Choroid plexus epithelial cell (primary cell): ENCODE measurements at regions not wholly inside any gene's neighbourhood (a gene's known extent, or its start where the extent isn't known, plus 50 kb on each side); places are given as distances from the start of the nearest gene placed in this dataset.
A peak's percentile ranks its signal among the peaks of the same experiment; 100 is the strongest.

Experiments
- DNase-seq: peaks from one replicate; pipeline ENCODE4 v3.0.0-alpha.2; 2010; ENCODE audit warnings: low read depth
- H3K4me3 ChIP-seq: 2 replicates; pipeline ENCODE4 v1.5.1; 2011; ENCODE audit warnings: low read depth, mild to moderate bottlenecking, control low read depth, low read length, moderate library complexity
- TF ChIP-seq, protein P1 (sequence below): conservative IDR thresholded peaks from 2 replicates; pipeline ENCODE4 v1.5.1; 2011; ENCODE audit warnings: low read depth, mild to moderate bottlenecking, control low read depth, inconsistent platforms, low read length, moderate library complexity

DNA sequence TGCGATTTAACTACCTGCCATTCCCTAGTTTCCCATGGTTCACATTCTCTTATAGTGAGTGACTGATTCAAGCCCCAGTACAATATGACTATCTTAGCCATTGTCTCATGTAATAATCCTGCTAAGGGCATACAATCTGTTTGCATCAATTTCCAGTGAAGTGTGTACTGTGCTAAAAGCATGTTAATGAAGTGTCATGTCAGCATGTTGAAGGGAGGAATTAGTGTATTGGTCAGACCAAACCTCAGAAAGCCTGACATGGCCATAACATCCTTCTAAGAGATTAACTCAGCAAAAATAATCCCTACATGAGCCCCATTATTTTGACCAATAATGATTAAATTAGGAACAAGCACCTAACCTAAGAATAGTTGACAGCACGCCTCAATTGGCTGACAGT, 442.4 kb downstream of the ENC1 start:
- H3K4me3 ChIP-seq = no peak overlapping the region
- TF ChIP-seq, protein P1, sequence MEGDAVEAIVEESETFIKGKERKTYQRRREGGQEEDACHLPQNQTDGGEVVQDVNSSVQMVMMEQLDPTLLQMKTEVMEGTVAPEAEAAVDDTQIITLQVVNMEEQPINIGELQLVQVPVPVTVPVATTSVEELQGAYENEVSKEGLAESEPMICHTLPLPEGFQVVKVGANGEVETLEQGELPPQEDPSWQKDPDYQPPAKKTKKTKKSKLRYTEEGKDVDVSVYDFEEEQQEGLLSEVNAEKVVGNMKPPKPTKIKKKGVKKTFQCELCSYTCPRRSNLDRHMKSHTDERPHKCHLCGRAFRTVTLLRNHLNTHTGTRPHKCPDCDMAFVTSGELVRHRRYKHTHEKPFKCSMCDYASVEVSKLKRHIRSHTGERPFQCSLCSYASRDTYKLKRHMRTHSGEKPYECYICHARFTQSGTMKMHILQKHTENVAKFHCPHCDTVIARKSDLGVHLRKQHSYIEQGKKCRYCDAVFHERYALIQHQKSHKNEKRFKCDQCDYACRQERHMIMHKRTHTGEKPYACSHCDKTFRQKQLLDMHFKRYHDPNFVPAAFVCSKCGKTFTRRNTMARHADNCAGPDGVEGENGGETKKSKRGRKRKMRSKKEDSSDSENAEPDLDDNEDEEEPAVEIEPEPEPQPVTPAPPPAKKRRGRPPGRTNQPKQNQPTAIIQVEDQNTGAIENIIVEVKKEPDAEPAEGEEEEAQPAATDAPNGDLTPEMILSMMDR = no peak
- DNase-seq = no peak

DNA sequence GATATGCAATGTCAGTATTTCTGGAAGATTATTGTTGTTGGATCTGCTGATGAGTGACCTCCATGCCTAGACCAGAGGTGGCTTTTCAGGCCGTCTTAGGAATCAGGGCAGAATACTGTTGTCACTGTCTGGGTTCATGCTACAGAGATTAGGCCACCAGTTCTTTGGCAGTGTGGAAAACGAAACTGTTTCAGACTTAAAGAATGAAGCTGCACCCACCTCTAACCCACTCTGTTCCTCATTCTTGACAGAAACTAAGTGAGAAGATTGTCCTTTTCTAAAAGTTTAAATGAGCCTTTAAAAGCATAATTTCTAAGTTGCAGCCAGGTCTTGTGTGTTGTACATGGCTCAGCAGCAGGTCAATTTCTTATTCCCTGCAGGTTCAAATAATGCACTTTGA, 444.3 kb downstream of the ENC1 start:
- H3K4me3 ChIP-seq = no peak overlapping the region

DNA sequence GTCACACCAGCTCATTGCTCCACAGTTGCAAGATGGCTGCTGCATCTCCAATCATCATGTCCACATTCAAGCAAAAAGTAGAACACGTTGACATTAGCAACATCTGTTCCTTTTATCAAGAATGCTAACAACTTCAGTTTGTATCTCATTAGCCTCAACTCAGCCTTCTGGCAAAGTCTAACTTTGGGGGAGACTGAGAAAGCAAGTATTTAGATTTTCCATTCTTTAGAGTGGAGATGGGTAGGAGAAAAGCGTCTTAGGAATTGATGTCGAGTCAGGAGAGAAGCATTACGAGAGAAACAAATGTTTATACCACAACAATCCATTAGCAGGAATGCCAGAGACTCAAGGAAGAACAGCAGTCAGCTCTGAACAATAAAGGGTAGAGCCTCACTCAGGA, 446.3 kb downstream of the ENC1 start:
- TF ChIP-seq, protein P1 = no peak
- H3K4me3 ChIP-seq = no peak overlapping the region
- no peak for DNase-seq

More for the DNA sequence above, 444.3 kb downstream of the ENC1 start:
- no peak for DNase-seq
- TF ChIP-seq, protein P1 = no peak

DNA sequence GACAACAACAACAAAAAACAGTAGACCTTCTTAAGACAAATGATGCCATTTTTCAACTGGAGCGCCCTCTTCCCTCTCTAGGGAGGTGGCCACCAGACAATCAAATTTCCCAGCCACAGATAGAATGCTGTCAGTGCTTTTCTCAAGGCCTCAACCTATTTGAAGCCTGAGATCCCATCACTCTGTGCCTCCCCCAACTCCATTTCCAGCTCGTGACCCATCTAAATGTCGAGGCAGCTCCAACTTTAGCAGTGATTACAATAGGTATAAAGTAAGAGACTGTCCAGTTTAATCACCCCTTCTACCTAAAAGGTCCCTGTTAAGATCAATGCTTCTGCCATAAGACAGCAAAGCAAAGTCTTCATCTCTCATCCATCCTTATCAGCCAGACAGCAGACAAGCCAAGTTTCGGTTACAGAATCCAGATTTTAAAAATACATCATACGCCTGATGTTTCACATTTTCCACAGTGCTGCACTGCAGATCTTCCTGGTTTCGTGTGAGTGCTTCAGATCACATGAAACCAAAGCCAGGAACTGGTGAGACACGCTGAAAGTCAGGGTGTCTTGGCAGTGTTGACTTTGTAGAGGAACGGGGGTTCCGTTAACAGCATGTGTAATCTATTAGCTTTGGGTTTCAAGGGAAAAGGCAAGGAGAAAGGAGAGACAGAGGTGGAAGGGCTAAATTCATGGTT, 447.8 kb downstream of the ENC1 start:
- DNase-seq = peak; percentile 47
- H3K4me3 ChIP-seq = no peak overlapping the region
- TF ChIP-seq, protein P1 = no peak

DNA sequence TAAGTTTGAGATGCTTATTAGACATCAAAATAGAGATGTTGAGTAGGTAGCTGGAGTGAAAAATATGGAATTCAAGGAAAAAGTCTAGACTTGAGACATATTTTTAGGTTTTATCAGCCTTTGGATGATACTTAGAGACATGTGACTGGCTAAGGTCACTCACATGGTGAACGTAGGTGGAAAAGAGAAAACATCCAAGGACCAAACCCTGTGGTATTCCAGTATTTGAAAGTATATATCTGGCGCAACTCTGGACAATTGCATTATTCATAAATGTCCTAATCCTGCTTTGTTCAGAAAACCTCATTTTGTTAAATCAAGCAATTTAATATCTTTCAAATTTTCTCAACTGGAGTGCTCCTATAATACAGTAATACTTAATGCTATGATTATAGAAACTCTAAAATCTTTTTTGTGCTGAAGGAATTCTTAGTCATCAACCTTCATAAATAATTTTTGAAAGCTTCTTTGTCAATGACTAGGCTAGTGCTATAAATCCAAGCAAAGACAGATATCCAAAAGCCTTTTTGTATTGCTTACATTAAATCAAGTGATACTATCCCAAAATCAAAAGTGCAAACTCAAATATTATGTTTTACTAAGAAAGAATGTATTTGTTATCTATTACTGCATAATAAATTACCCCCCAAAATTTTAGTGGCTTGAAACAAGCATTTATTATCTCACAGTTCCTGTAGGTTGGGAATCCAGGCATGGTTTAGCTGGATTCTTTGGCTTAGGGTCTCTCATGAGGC, 452.0 kb downstream of the ENC1 start:
- H3K4me3 ChIP-seq = no peak overlapping the region
- DNase-seq = no peak

DNA sequence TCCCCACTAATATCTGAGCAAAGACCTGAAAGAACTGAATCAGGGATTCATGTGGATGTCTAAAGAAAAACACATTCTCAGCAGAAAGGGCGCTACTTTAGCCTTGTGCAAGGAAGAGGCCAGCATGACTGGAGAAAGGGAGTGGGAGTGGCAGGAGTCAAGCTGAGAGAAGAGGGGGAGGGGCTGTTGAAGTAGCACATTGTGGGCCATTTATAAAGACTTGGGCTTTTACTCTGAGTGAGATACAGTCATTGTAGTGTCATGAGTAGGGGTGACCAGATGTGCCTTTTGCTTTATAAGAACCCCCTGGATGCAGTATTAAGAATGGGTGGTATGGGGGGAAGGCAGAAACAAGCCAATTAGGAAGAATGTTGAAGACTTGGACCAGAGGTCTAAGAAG, 452.8 kb downstream of the ENC1 start:
- TF ChIP-seq, protein P1 = no peak
- DNase-seq = peak; percentile 15
- no peak overlapping the region for H3K4me3 ChIP-seq

More for the DNA sequence above, 452.0 kb downstream of the ENC1 start:
- TF ChIP-seq, protein P1 = no peak
